ENCODE measurements at regions not wholly inside any gene's neighbourhood (a gene's known extent, or its start where the extent isn't known, plus 50 kb on each side); places are given as distances from the start of the nearest gene placed in this dataset.

- Mint-ChIP-seq H3K4me3 (ENCODE audit: unreplicated experiment) (no peak overlapping the region), H3K27ac (ENCODE audit: low read depth, unreplicated experiment) (peak overlapping the region; percentile 78), H3K36me3 (ENCODE audit: insufficient read depth, unreplicated experiment) (no peaks in the 10 kb centered on the region), H3K4me1 (ENCODE audit: insufficient read depth, unreplicated experiment) (peaks cover 58% of the 10 kb centered on the region), H3K9me3 (ENCODE audit: unreplicated experiment) (no peaks in the 10 kb centered on the region), H3K27me3 (ENCODE audit: insufficient read depth, unreplicated experiment) (no peaks in the 10 kb centered on the region)
- no peak for TF ChIP-seq CTCF (IDR thresholded peaks at IDR 0.05; ENCODE audit: unreplicated experiment)
- intact Hi-C loops (cut with micrococcal nuclease): no loop called here
- CTCF ChIA-PET: interaction anchor here (0.7 kb wide), 1 partner anchor 99 kb away, joined by 4 read pairs; no protein-coding TSS in a partner anchor
- POLR2A ChIA-PET: interaction anchor here (0.6 to 1.3 kb wide), 4 partner anchors 10 to 555 kb away, joined by 3 to 4 read pairs (median 4); partner anchors contain the start of gene LYPLAL1
- BruUV-seq (replicated peaks): no TSS peak
- DNase-seq (ENCODE audit: unreplicated experiment): peak; percentile 57
Observed at GRCh38 chr1:218617986-218618385, 272.9 kb downstream of the TGFB2 start.

GRCh38 chr1:218620956-218621355 is 275.8 kb downstream of the TGFB2 start:
- peak; percentile 62 for DNase-seq (ENCODE audit: unreplicated experiment)
- no peaks in the 10 kb centered on the region for H3K27me3 Mint-ChIP-seq (ENCODE audit: insufficient read depth, unreplicated experiment)
- peaks cover 70% of the 10 kb centered on the region for H3K4me1 Mint-ChIP-seq (ENCODE audit: insufficient read depth, unreplicated experiment)
- TF ChIP-seq CTCF (IDR thresholded peaks at IDR 0.05; ENCODE audit: unreplicated experiment): no peak
- peak overlapping the region; percentile 76 for H3K27ac Mint-ChIP-seq (ENCODE audit: low read depth, unreplicated experiment)
- ChIA-PET POLR2A (interaction anchor here (0.6 to 1.0 kb wide), 5 partner anchors 9 to 89 kb away, joined by 3 to 5 read pairs (median 3); no protein-coding TSS in a partner anchor), CTCF (no interaction called here)
- no peaks in the 10 kb centered on the region for H3K9me3 Mint-ChIP-seq (ENCODE audit: unreplicated experiment)
- BruUV-seq (replicated peaks): no TSS peak
- H3K4me3 Mint-ChIP-seq (ENCODE audit: unreplicated experiment): no peak overlapping the region
- intact Hi-C loops (cut with micrococcal nuclease): no loop called here
- H3K36me3 Mint-ChIP-seq (ENCODE audit: insufficient read depth, unreplicated experiment): no peaks in the 10 kb centered on the region

GRCh38 chr1:218624052-218624451 is 278.9 kb downstream of the TGFB2 start:
- DNase-seq (ENCODE audit: unreplicated experiment): peak; percentile 66
- TF ChIP-seq CTCF (IDR thresholded peaks at IDR 0.05; ENCODE audit: unreplicated experiment): no peak
- CTCF ChIA-PET: interaction anchor here (0.9 to 1.6 kb wide), 3 partner anchors 11 to 279 kb away, joined by 3 to 5 read pairs (median 4); partner anchors contain the start of gene TGFB2

GRCh38 chr1:218625393-218625792 is 280.3 kb downstream of the TGFB2 start:
- no peak for DNase-seq (ENCODE audit: unreplicated experiment)
- CTCF ChIA-PET: interaction anchor here (0.8 to 1.6 kb wide), 2 partner anchors 21 to 280 kb away, joined by 4 to 5 read pairs; partner anchors contain the start of gene TGFB2
- BruUV-seq (replicated peaks): no TSS peak
- H3K4me3 Mint-ChIP-seq (ENCODE audit: unreplicated experiment): no peak overlapping the region
- no peaks in the 10 kb centered on the region for H3K27me3 Mint-ChIP-seq (ENCODE audit: insufficient read depth, unreplicated experiment)
- no peak overlapping the region for H3K27ac Mint-ChIP-seq (ENCODE audit: low read depth, unreplicated experiment)
- peaks cover 32% of the 10 kb centered on the region for H3K4me1 Mint-ChIP-seq (ENCODE audit: insufficient read depth, unreplicated experiment)
- peaks cover 2% of the 10 kb centered on the region for H3K9me3 Mint-ChIP-seq (ENCODE audit: unreplicated experiment)
- TF ChIP-seq CTCF (IDR thresholded peaks at IDR 0.05; ENCODE audit: unreplicated experiment): no peak
- POLR2A ChIA-PET: interaction anchor here (1.0 to 2.0 kb wide), 4 partner anchors 9 to 34 kb away, joined by 3 to 8 read pairs (median 6); no protein-coding TSS in a partner anchor
- no peaks in the 10 kb centered on the region for H3K36me3 Mint-ChIP-seq (ENCODE audit: insufficient read depth, unreplicated experiment)
- intact Hi-C loops (cut with micrococcal nuclease): no loop called here

More at GRCh38 chr1:218624052-218624451, 278.9 kb downstream of the TGFB2 start:
- peaks cover 45% of the 10 kb centered on the region for H3K4me1 Mint-ChIP-seq (ENCODE audit: insufficient read depth, unreplicated experiment)
- H3K27me3 Mint-ChIP-seq (ENCODE audit: insufficient read depth, unreplicated experiment): no peaks in the 10 kb centered on the region
- H3K9me3 Mint-ChIP-seq (ENCODE audit: unreplicated experiment): no peaks in the 10 kb centered on the region
- POLR2A ChIA-PET: interaction anchor here (0.6 to 2.0 kb wide), 13 partner anchors 9 to 1732 kb away, joined by 3 to 8 read pairs (median 3); partner anchors contain the start of gene LYPLAL1
- no peaks in the 10 kb centered on the region for H3K36me3 Mint-ChIP-seq (ENCODE audit: insufficient read depth, unreplicated experiment)
- no TSS peak for BruUV-seq (replicated peaks)
- no peak overlapping the region for H3K4me3 Mint-ChIP-seq (ENCODE audit: unreplicated experiment)
- peak overlapping the region; percentile 92 for H3K27ac Mint-ChIP-seq (ENCODE audit: low read depth, unreplicated experiment)
- intact Hi-C loops (cut with micrococcal nuclease): no loop called here
